Fibroblast of mammary gland (primary cell): ENCODE measurements at regions not wholly inside any gene's neighbourhood (a gene's known extent, or its start where the extent isn't known, plus 50 kb on each side); places are given as distances from the start of the nearest gene placed in this dataset.

ENCODE experiments used
- DNase-seq: peaks from one replicate; pipeline ENCODE4 v3.0.0-alpha.2; 2010; ENCODE audit warnings: low read depth
- H3K4me3 ChIP-seq: 2 replicates; pipeline ENCODE4 v1.5.1; 2011; ENCODE audit warnings: low read depth, mild to moderate bottlenecking, low read length, moderate library complexity; ENCODE audit not compliant: control insufficient read depth
- TF ChIP-seq, protein P1 (sequence below): conservative IDR thresholded peaks from 2 replicates; pipeline ENCODE4 v1.5.1; 2011; ENCODE audit warnings: low read depth, low read length, inconsistent platforms; ENCODE audit not compliant: control insufficient read depth, insufficient read depth

DNA sequence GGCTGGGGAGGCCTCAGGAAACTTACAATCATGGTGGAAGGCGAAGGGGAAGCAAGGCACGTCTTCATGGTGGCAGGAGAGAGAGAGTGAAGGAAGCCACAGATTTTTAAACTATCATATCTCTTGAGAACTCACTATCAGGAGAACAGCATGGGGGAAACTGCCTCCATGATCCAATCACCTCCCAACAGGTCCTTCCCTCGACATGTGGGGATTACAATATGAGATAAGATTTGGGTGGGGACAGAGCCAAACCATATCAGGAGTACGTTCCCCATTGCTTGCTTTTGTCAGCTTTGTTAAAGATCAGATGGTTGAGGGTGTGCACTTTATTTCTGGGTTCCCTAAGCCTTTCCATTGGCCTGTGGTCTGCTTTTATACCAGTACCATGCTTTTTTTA, 53.7 kb upstream of the E2F8 start:
- TF ChIP-seq, protein P1, sequence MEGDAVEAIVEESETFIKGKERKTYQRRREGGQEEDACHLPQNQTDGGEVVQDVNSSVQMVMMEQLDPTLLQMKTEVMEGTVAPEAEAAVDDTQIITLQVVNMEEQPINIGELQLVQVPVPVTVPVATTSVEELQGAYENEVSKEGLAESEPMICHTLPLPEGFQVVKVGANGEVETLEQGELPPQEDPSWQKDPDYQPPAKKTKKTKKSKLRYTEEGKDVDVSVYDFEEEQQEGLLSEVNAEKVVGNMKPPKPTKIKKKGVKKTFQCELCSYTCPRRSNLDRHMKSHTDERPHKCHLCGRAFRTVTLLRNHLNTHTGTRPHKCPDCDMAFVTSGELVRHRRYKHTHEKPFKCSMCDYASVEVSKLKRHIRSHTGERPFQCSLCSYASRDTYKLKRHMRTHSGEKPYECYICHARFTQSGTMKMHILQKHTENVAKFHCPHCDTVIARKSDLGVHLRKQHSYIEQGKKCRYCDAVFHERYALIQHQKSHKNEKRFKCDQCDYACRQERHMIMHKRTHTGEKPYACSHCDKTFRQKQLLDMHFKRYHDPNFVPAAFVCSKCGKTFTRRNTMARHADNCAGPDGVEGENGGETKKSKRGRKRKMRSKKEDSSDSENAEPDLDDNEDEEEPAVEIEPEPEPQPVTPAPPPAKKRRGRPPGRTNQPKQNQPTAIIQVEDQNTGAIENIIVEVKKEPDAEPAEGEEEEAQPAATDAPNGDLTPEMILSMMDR: no peak
- H3K4me3 ChIP-seq: no peak overlapping the region
- DNase-seq: no peak

DNA sequence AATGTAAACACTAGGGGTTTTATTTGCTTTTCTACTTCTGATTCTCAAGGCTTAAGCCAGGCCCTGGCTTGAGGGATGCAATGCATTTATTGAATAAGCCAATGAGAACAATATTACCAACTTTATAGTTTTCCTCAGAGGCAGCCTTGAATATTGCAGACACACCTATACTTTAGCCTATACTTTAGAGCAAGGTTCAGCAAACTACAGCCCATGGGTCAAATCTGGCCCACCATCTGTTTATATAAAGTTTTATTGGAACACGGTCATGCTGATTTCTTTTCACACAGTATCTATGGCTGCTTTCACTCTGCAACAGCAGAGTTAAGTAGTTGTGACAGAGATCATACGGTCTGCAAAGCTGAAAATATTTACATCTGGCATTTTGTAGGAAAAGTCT, 50.3 kb upstream of the E2F8 start:
- no peak for DNase-seq
- no peak overlapping the region for H3K4me3 ChIP-seq
- TF ChIP-seq, protein P1: no peak
